Glutamatergic neuron (in vitro differentiated cells): ENCODE measurements at regions not wholly inside any gene's neighbourhood (a gene's known extent, or its start where the extent isn't known, plus 50 kb on each side); places are given as distances from the start of the nearest gene placed in this dataset.

Experiments
- DNase-seq: peaks from one replicate; pipeline ENCODE4 v3.0.0; 2022
- H3K27ac Mint-ChIP-seq: one replicate; pipeline ENCODE4 v1.8.0; 2020; ENCODE audit warnings: mild to moderate bottlenecking, mixed read lengths, inconsistent platforms; ENCODE audit not compliant: unreplicated experiment
- H3K27me3 Mint-ChIP-seq: one replicate; pipeline ENCODE4 v1.8.0; 2020; ENCODE audit warnings: mild to moderate bottlenecking, moderate library complexity, mixed read lengths, inconsistent platforms; ENCODE audit not compliant: unreplicated experiment
- H3K36me3 Mint-ChIP-seq: one replicate; pipeline ENCODE4 v1.8.0; 2020; ENCODE audit warnings: mild to moderate bottlenecking, mixed read lengths, inconsistent platforms; ENCODE audit not compliant: unreplicated experiment
- H3K4me1 Mint-ChIP-seq: one replicate; pipeline ENCODE4 v1.8.0; 2020; ENCODE audit warnings: mild to moderate bottlenecking, low read depth, mixed read lengths, inconsistent platforms; ENCODE audit not compliant: unreplicated experiment
- H3K4me3 Mint-ChIP-seq: one replicate; pipeline ENCODE4 v1.8.0; 2020; ENCODE audit warnings: mild to moderate bottlenecking, mixed read lengths, inconsistent platforms; ENCODE audit not compliant: unreplicated experiment
- H3K9me3 Mint-ChIP-seq: one replicate; pipeline ENCODE4 v1.8.0; 2020; ENCODE audit warnings: mild to moderate bottlenecking, moderate library complexity, mixed read lengths, inconsistent platforms; ENCODE audit not compliant: unreplicated experiment
- CTCF ChIP-seq: fragments of 200-600 bp; sonication (generic); IDR thresholded peaks from one replicate; pipeline ENCODE4 v1.5.0; 2021; ENCODE audit not compliant: partially characterized antibody, unreplicated experiment

GRCh38 chr3:177330779-177331178 lies 133.5 kb upstream of the TBL1XR1 start:
- H3K27ac Mint-ChIP-seq = no peak overlapping the region
- no peak for TF ChIP-seq CTCF
- H3K9me3 Mint-ChIP-seq = peaks cover 2% of the 10 kb centered on the region
- no peak overlapping the region for H3K4me3 Mint-ChIP-seq
- H3K36me3 Mint-ChIP-seq = no peaks in the 10 kb centered on the region
- no peaks in the 10 kb centered on the region for H3K27me3 Mint-ChIP-seq
- DNase-seq = no peak
- peaks cover 6% of the 10 kb centered on the region for H3K4me1 Mint-ChIP-seq

- H3K9me3 Mint-ChIP-seq = peaks cover 2% of the 10 kb centered on the region
- no peak overlapping the region for H3K27ac Mint-ChIP-seq
- TF ChIP-seq CTCF = no peak
These were observed 134.0 kb upstream of the TBL1XR1 start for GRCh38 chr3:177331203-177331835.

GRCh38 chr3:177332955-177333354 lies 135.7 kb upstream of the TBL1XR1 start:
- Mint-ChIP-seq H3K27me3 (no peaks in the 10 kb centered on the region), H3K4me1 (peaks cover 6% of the 10 kb centered on the region), H3K36me3 (no peaks in the 10 kb centered on the region), H3K9me3 (peaks cover 2% of the 10 kb centered on the region), H3K4me3 (no peak overlapping the region), H3K27ac (no peak overlapping the region)
- no peak for DNase-seq
- TF ChIP-seq CTCF = no peak

More at GRCh38 chr3:177331203-177331835, 134.0 kb upstream of the TBL1XR1 start:
- H3K36me3 Mint-ChIP-seq = no peaks in the 10 kb centered on the region
- peaks cover 6% of the 10 kb centered on the region for H3K4me1 Mint-ChIP-seq
- H3K27me3 Mint-ChIP-seq = no peaks in the 10 kb centered on the region
- DNase-seq = no peak
- H3K4me3 Mint-ChIP-seq = no peak overlapping the region

GRCh38 chr3:177333533-177334520 lies 136.5 kb upstream of the TBL1XR1 start:
- H3K4me3 Mint-ChIP-seq = no peak overlapping the region

More at GRCh38 chr3:177333533-177334520, 136.5 kb upstream of the TBL1XR1 start:
- Mint-ChIP-seq H3K9me3 (peaks cover 2% of the 10 kb centered on the region), H3K27me3 (no peaks in the 10 kb centered on the region), H3K36me3 (no peaks in the 10 kb centered on the region), H3K27ac (no peak overlapping the region), H3K4me1 (peaks cover 6% of the 10 kb centered on the region)
- TF ChIP-seq CTCF = no peak
- no peak for DNase-seq
